Caco-2 (cell line): ENCODE measurements at regions not wholly inside any gene's neighbourhood (a gene's known extent, or its start where the extent isn't known, plus 50 kb on each side); places are given as distances from the start of the nearest gene placed in this dataset.

Experiments
- BruUV-seq: library from RNA; stranded (reverse); fragments of 400-500 nt; replicated peaks from 2 replicates; lab custom pipeline; 2021; lab: Mats Ljungman, UMichigan
- CTCF ChIA-PET: fragments of 300-600 bp; sonication (Branson Sonifier 250); formaldehyde crosslinking; loops from one replicate; lab custom pipeline; 2022; ENCODE audit warnings: antibody characterized with exemption; lab: Charles Lee
- POLR2A ChIA-PET: fragments of 300-600 bp; sonication (Branson Sonifier 250); formaldehyde crosslinking; loops from one replicate; lab custom pipeline; 2022; ENCODE audit warnings: antibody characterized with exemption; lab: Charles Lee
- DNase-seq, 2 experiments: peaks; one replicate each; pipeline versions ENCODE4 v3.0.0 to v3.0.0-alpha.2; 2020 to 2022
- H3K27me3 ChIP-seq: replicated peaks from 2 replicates; pipeline ENCODE4 v1.6.0; 2011; ENCODE audit warnings: low read length; ENCODE audit not compliant: control insufficient read depth, insufficient read depth
- H3K36me3 ChIP-seq: 2 replicates; pipeline ENCODE4 v1.5.1; 2011; ENCODE audit warnings: low read length; ENCODE audit not compliant: control insufficient read depth, insufficient read depth
- H3K4me1 ChIP-seq: fragments of 250-450 bp; sonication (Bioruptor Pico); 2 replicates; pipeline ENCODE4 v1.5.1; 2020; ENCODE audit warnings: mild to moderate bottlenecking
- H3K4me3 ChIP-seq: 2 replicates; pipeline ENCODE4 v1.5.1; 2011; ENCODE audit warnings: low read depth, mild to moderate bottlenecking, control low read depth, low read length
- H3K9me3 ChIP-seq: fragments of 250-450 bp; sonication (Bioruptor Pico); 2 replicates; pipeline ENCODE4 v1.5.1; 2020; ENCODE audit warnings: mild to moderate bottlenecking, moderate library complexity
- H3K27ac Mint-ChIP-seq: one replicate; pipeline ENCODE4 v1.8.0; 2022; ENCODE audit warnings: mixed read lengths; ENCODE audit not compliant: unreplicated experiment
- H3K27me3 Mint-ChIP-seq: one replicate; pipeline ENCODE4 v1.8.0; 2022; ENCODE audit warnings: mixed read lengths; ENCODE audit not compliant: insufficient read depth, unreplicated experiment
- H3K36me3 Mint-ChIP-seq: one replicate; pipeline ENCODE4 v1.8.0; 2022; ENCODE audit warnings: mild to moderate bottlenecking, mixed read lengths; ENCODE audit not compliant: insufficient read depth, unreplicated experiment
- H3K4me1 Mint-ChIP-seq: one replicate; pipeline ENCODE4 v1.8.0; 2022; ENCODE audit warnings: low read depth, mixed read lengths; ENCODE audit not compliant: unreplicated experiment
- H3K4me3 Mint-ChIP-seq: one replicate; pipeline ENCODE4 v1.8.0; 2022; ENCODE audit warnings: mild to moderate bottlenecking, moderate library complexity, mixed read lengths; ENCODE audit not compliant: unreplicated experiment
- H3K9me3 Mint-ChIP-seq: one replicate; pipeline ENCODE4 v1.8.0; 2022; ENCODE audit warnings: mixed read lengths; ENCODE audit not compliant: unreplicated experiment
- intact Hi-C: fragments of 100-400 bp; cut with micrococcal nuclease; formaldehyde crosslinking; loops from one replicate; pipeline ENCODE4 v1.10.0; 2022; ENCODE audit not compliant: unreplicated experiment
- TF ChIP-seq, protein P1 (sequence below), 2 experiments: fragments of 200-600 bp in 1 of 2; IDR thresholded peaks; 1 replicate in 1 of 2; 2 replicates in 1 of 2; pipeline versions ENCODE4 v1.5.1 to v1.8.0; 2011 to 2022; ENCODE audit warnings: antibody characterized with exemption in 1 of 2, control low read depth in 1 of 2, inconsistent platforms in 1 of 2, low read depth in 1 of 2, low read length in 1 of 2, mild to moderate bottlenecking in 1 of 2, moderate library complexity in 1 of 2; ENCODE audit not compliant: insufficient read depth in 1 of 2, severe bottlenecking in 1 of 2, unreplicated experiment in 1 of 2

DNA sequence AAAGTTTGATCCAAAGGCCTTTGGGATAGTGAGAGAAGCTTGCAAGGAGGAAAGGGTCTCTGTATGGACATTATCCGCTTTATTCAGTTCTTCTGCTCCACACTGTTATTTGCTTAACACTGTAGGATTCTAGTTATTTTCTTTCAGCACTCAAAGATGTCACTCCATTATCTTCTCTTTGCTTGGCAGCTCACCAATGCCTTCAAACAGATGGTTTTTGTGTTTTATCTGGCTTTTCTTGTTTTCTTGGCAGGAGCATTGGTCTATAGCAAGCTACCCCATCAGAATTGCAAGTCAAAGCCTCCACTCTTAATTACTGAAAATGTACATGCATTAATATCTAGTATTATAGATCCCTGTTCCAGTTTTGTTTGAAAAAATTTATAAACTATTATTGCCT is 138.8 kb downstream of the EVA1A start:
- H3K4me1 ChIP-seq, result 0 out of 2 replicates have a peak, but pooled peaks cover 3% of the 10 kb centered on the region
- Mint-ChIP-seq H3K4me3 (no peak overlapping the region), H3K9me3 (no peaks in the 10 kb centered on the region), H3K36me3 (no peaks in the 10 kb centered on the region), H3K4me1 (no peaks in the 10 kb centered on the region), H3K27me3 (peaks cover 6% of the 10 kb centered on the region), H3K27ac (no peak overlapping the region)
- no peaks in the 10 kb centered on the region for H3K36me3 ChIP-seq
- no peaks in the 10 kb centered on the region for H3K27me3 ChIP-seq
- TF ChIP-seq, protein P1, sequence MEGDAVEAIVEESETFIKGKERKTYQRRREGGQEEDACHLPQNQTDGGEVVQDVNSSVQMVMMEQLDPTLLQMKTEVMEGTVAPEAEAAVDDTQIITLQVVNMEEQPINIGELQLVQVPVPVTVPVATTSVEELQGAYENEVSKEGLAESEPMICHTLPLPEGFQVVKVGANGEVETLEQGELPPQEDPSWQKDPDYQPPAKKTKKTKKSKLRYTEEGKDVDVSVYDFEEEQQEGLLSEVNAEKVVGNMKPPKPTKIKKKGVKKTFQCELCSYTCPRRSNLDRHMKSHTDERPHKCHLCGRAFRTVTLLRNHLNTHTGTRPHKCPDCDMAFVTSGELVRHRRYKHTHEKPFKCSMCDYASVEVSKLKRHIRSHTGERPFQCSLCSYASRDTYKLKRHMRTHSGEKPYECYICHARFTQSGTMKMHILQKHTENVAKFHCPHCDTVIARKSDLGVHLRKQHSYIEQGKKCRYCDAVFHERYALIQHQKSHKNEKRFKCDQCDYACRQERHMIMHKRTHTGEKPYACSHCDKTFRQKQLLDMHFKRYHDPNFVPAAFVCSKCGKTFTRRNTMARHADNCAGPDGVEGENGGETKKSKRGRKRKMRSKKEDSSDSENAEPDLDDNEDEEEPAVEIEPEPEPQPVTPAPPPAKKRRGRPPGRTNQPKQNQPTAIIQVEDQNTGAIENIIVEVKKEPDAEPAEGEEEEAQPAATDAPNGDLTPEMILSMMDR (IDR thresholded peaks at IDR 0.05; ENCODE audit: insufficient read depth in 1 of 2, low read depth in 1 of 2, low read length in 1 of 2, severe bottlenecking in 1 of 2, unreplicated experiment in 1 of 2), result no peak
- no peaks in the 10 kb centered on the region for H3K9me3 ChIP-seq
- POLR2A ChIA-PET, result no interaction called here
- BruUV-seq, result no TSS peak
- no peak overlapping the region for H3K4me3 ChIP-seq
- CTCF ChIA-PET, result no interaction called here
- intact Hi-C loops, result no loop called here
- no peak for DNase-seq

- DNase-seq, result no peak
- intact Hi-C loops, result no loop called here
- no peaks in the 10 kb centered on the region for H3K27me3 ChIP-seq
- Mint-ChIP-seq H3K36me3 (no peaks in the 10 kb centered on the region), H3K27me3 (peaks cover 4% of the 10 kb centered on the region), H3K4me3 (peak overlapping the region; percentile 8), H3K27ac (no peak overlapping the region), H3K4me1 (no peaks in the 10 kb centered on the region), H3K9me3 (no peaks in the 10 kb centered on the region)
- CTCF ChIA-PET, result no interaction called here
- no peak overlapping the region for H3K4me3 ChIP-seq
- POLR2A ChIA-PET, result no interaction called here
- no peaks in the 10 kb centered on the region for H3K9me3 ChIP-seq
- 0 out of 2 replicates have a peak, but pooled peaks cover 8% of the 10 kb centered on the region for H3K4me1 ChIP-seq
- BruUV-seq, result no TSS peak
- H3K36me3 ChIP-seq, result no peaks in the 10 kb centered on the region
- TF ChIP-seq, protein P1 (IDR thresholded peaks at IDR 0.05; ENCODE audit: insufficient read depth in 1 of 2, low read depth in 1 of 2, low read length in 1 of 2, severe bottlenecking in 1 of 2, unreplicated experiment in 1 of 2), result no peak
Measured at GRCh38 chr2:75416420-75417342, 144.1 kb downstream of the EVA1A start.

- H3K36me3 ChIP-seq, result no peaks in the 10 kb centered on the region
- Mint-ChIP-seq H3K4me3 (no peak overlapping the region), H3K27me3 (peaks cover 2% of the 10 kb centered on the region), H3K27ac (no peak overlapping the region), H3K4me1 (no peaks in the 10 kb centered on the region), H3K9me3 (no peaks in the 10 kb centered on the region), H3K36me3 (no peaks in the 10 kb centered on the region)
- intact Hi-C loops, result no loop called here
- no TSS peak for BruUV-seq
- H3K4me3 ChIP-seq, result no peak overlapping the region
- ChIA-PET POLR2A (no interaction called here), CTCF (no interaction called here)
- no peak for DNase-seq
- TF ChIP-seq, protein P1 (IDR thresholded peaks at IDR 0.05; ENCODE audit: insufficient read depth in 1 of 2, low read depth in 1 of 2, low read length in 1 of 2, severe bottlenecking in 1 of 2, unreplicated experiment in 1 of 2), result no peak
- no peaks in the 10 kb centered on the region; the same call in 1 of the 2 replicates for H3K9me3 ChIP-seq
- no peaks in the 10 kb centered on the region for H3K27me3 ChIP-seq
- 0 out of 2 replicates have a peak, but pooled peaks cover 8% of the 10 kb centered on the region for H3K4me1 ChIP-seq
Measured at GRCh38 chr2:75415731-75416130, 145.0 kb downstream of the EVA1A start.
